Endodermal cell (in vitro differentiated cells): ENCODE measurements at regions not wholly inside any gene's neighbourhood (a gene's known extent, or its start where the extent isn't known, plus 50 kb on each side); places are given as distances from the start of the nearest gene placed in this dataset.
A peak's percentile ranks its signal among the peaks of the same experiment; 100 is the strongest.

ENCODE experiments used
- DNase-seq: peaks from one replicate; pipeline ENCODE4 v3.0.0-alpha.2; 2017
- H3K27ac ChIP-seq: 2 replicates; pipeline ENCODE4 v1.5.1; 2013; ENCODE audit warnings: mild to moderate bottlenecking, low read depth, low read length, moderate library complexity
- H3K27me3 ChIP-seq: 2 replicates; pipeline ENCODE4 v1.6.1; 2013; ENCODE audit warnings: mild to moderate bottlenecking, low read length, moderate library complexity; ENCODE audit not compliant: insufficient read depth, control insufficient read depth, poor library complexity, severe bottlenecking
- H3K36me3 ChIP-seq: 2 replicates; pipeline ENCODE4 v1.7.0; 2013; ENCODE audit warnings: mild to moderate bottlenecking, low read length, moderate library complexity; ENCODE audit not compliant: control insufficient read depth, insufficient read depth
- H3K4me1 ChIP-seq: one replicate; pipeline ENCODE4 v1.7.0; 2013; ENCODE audit warnings: low read length; ENCODE audit not compliant: control insufficient read depth, insufficient read depth
- H3K4me3 ChIP-seq: 2 replicates; pipeline ENCODE4 v1.5.1; 2013; ENCODE audit warnings: mild to moderate bottlenecking, low read length, moderate library complexity
- H3K9ac ChIP-seq: 2 replicates; pipeline ENCODE4 v1.6.1; 2013; ENCODE audit warnings: mild to moderate bottlenecking, low read length, moderate library complexity; ENCODE audit not compliant: poor library complexity, severe bottlenecking; ENCODE audit errors: extremely low read depth
- H3K9me3 ChIP-seq: 2 replicates; pipeline ENCODE4 v1.6.1; 2013; ENCODE audit warnings: mild to moderate bottlenecking, low read length, moderate library complexity; ENCODE audit not compliant: control insufficient read depth
- H3K27ac Mint-ChIP-seq: 2 replicates; pipeline ENCODE4 v1.8.0; 2020; ENCODE audit warnings: mixed read lengths
- H3K27me3 Mint-ChIP-seq: 2 replicates; pipeline ENCODE4 v1.8.0; 2021; ENCODE audit warnings: mild to moderate bottlenecking, mixed read lengths; ENCODE audit not compliant: insufficient read depth
- H3K36me3 Mint-ChIP-seq: 2 replicates; pipeline ENCODE4 v1.8.0; 2020; ENCODE audit warnings: low read depth, mixed read lengths
- H3K4me1 Mint-ChIP-seq: 2 replicates; pipeline ENCODE4 v1.8.0; 2020; ENCODE audit warnings: mixed read lengths
- H3K4me3 Mint-ChIP-seq: 2 replicates; pipeline ENCODE4 v1.8.0; 2020; ENCODE audit warnings: mild to moderate bottlenecking, moderate library complexity, mixed read lengths
- H3K9me3 Mint-ChIP-seq: 2 replicates; pipeline ENCODE4 v1.8.0; 2020; ENCODE audit warnings: mild to moderate bottlenecking, mixed read lengths
- CTCF ChIP-seq: fragments of 200-600 bp; sonication (generic); conservative IDR thresholded peaks from 2 replicates; pipeline ENCODE4 v1.5.0; 2021; ENCODE audit warnings: antibody characterized with exemption, mild to moderate bottlenecking
- WGBS, 2 experiments: methylation state at CpG; one replicate each; pipeline versions ENCODE4 v1.1.5 to v1.1.7; 2013; ENCODE audit warnings: missing lambda C conversion rate in 2 of 2, mixed read lengths in 1 of 2; ENCODE audit not compliant: insufficient coverage in 1 of 2, insufficient read length in 1 of 2; 5-methylcytosine and 5-hydroxymethylcytosine counted together

- H3K9ac ChIP-seq, result no peak overlapping the region
- peaks cover 17% of the 10 kb centered on the region for H3K4me1 ChIP-seq
- H3K36me3 Mint-ChIP-seq, result no peaks in the 10 kb centered on the region
- peaks cover 37% of the 10 kb centered on the region for H3K4me1 Mint-ChIP-seq
- DNase-seq, result peak; percentile 91
- H3K27ac Mint-ChIP-seq, result no peak overlapping the region
- H3K9me3 ChIP-seq, result no peaks in the 10 kb centered on the region
- H3K27me3 Mint-ChIP-seq, result peaks cover 40% of the 10 kb centered on the region
- H3K4me3 ChIP-seq, result peak overlapping the region; percentile 61
- no peaks in the 10 kb centered on the region for H3K9me3 Mint-ChIP-seq
- 3 to 6% methylated on average over 4 to 12 of the region's 12 CpGs for WGBS, 2 experiments
- H3K36me3 ChIP-seq, result no peaks in the 10 kb centered on the region
- no peak for TF ChIP-seq CTCF
- no peaks in the 10 kb centered on the region for H3K27me3 ChIP-seq
- H3K4me3 Mint-ChIP-seq, result peak overlapping the region; percentile 21
- peak overlapping the region; percentile 82 for H3K27ac ChIP-seq
These were observed 158.1 kb upstream of the SHB start for GRCh38 chr9:38227061-38227540.

- H3K27me3 Mint-ChIP-seq, result peaks cover 44% of the 10 kb centered on the region
- peaks cover 17% of the 10 kb centered on the region for H3K4me1 ChIP-seq
- H3K4me3 ChIP-seq, result no peak overlapping the region
- peak overlapping the region; percentile 21 for H3K4me3 Mint-ChIP-seq
- H3K9ac ChIP-seq, result no peak overlapping the region
- no peak overlapping the region for H3K27ac ChIP-seq
- H3K27me3 ChIP-seq, result no peaks in the 10 kb centered on the region
- H3K36me3 ChIP-seq, result no peaks in the 10 kb centered on the region
- 44 to 45% methylated on average over 9 to 11 of the region's 11 CpGs for WGBS, 2 experiments
- H3K36me3 Mint-ChIP-seq, result no peaks in the 10 kb centered on the region
- no peaks in the 10 kb centered on the region for H3K9me3 Mint-ChIP-seq
- H3K27ac Mint-ChIP-seq, result no peak overlapping the region
- no peak for TF ChIP-seq CTCF
- H3K4me1 Mint-ChIP-seq, result peaks cover 37% of the 10 kb centered on the region
- DNase-seq, result peak; percentile 77
- H3K9me3 ChIP-seq, result no peaks in the 10 kb centered on the region
These were observed 157.5 kb upstream of the SHB start for GRCh38 chr9:38226491-38226951.

- Mint-ChIP-seq H3K36me3 (no peaks in the 10 kb centered on the region), H3K9me3 (no peaks in the 10 kb centered on the region), H3K27ac (no peak overlapping the region), H3K4me1 (peaks cover 34% of the 10 kb centered on the region), H3K4me3 (no peak overlapping the region), H3K27me3 (peaks cover 53% of the 10 kb centered on the region)
- H3K27me3 ChIP-seq, result no peaks in the 10 kb centered on the region
- no peak overlapping the region for H3K9ac ChIP-seq
- WGBS, 2 experiments, result 82 to 87% methylated on average over 5 to 6 of the region's 6 CpGs
- DNase-seq, result no peak
- no peak for TF ChIP-seq CTCF
- H3K27ac ChIP-seq, result no peak overlapping the region
- no peaks in the 10 kb centered on the region for H3K9me3 ChIP-seq
- peaks cover 14% of the 10 kb centered on the region for H3K4me1 ChIP-seq
- H3K36me3 ChIP-seq, result no peaks in the 10 kb centered on the region
- H3K4me3 ChIP-seq, result no peak overlapping the region
These were observed 155.9 kb upstream of the SHB start for GRCh38 chr9:38224941-38225340.
